NCI-H526 treated with DMSO at 0.1 percent for 48 hours (cell line): ENCODE measurements at regions not wholly inside any gene's neighbourhood (a gene's known extent, or its start where the extent isn't known, plus 50 kb on each side); places are given as distances from the start of the nearest gene placed in this dataset.

Experiments used
- DNase-seq: peaks from one replicate; lab custom pipeline; 2025; lab: John Stamatoyannopoulos, UW

DNA sequence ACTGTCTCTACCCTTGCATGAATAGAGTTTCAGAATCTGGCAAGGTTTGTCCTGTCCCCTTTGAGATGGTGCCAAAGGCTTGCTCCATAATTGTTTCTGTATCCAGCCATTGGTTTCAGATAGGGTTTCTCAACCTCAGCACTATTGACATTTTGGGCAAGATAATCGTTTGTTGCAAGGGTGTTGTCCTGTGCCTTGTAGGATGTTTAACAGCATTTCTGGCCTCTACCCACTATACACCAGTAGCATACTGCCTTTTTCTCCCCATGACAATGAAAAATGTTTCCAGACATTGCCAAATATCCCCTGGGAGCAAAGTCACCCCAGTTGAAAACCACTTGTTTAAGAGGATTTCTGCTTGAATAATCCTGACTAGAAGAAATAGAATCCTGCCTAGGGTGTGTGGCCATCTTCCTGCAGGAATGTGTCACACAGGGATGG lies 126.8 kb downstream of the CDC42EP3 start:
- DNase-seq = no peak

DNA sequence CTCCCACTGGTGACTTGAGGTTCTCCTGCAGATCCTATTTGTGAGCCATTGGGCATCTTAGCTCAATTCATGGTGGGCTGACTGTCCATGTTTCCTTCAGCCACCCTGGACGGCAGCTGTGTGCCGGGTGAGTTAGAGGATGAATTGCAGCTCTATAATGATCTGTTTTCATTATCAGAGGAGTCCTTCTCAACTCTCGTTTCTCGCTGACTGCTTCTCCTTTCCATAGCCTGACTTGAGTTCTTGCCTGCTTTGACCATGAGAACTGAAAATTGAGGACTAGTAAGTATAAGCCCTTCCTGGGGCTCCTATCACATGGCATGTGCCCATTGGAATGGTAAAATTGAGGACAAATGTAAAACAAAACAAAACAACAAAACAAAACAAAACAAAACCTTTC lies 121.8 kb downstream of the CDC42EP3 start:
- no peak for DNase-seq

DNA sequence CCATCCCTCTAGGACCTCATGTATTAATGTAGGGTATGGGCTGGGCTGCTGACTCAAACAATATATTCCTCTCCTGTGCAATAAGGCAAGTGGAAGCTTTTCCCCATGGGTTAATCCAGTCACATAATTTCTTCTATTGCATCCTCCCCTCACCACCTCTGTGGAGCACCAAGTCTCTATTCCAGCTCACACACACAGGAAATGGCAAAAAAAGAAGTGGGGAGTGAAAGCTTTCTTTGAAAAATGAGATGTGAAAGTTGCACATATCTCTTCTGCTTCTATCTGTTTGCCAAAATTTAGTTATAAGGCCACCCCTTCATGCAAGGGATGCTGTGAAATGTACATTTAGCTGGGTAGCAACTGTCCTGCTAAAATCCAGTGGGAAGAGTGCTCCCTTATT lies 121.3 kb downstream of the CDC42EP3 start:
- no peak for DNase-seq

DNA sequence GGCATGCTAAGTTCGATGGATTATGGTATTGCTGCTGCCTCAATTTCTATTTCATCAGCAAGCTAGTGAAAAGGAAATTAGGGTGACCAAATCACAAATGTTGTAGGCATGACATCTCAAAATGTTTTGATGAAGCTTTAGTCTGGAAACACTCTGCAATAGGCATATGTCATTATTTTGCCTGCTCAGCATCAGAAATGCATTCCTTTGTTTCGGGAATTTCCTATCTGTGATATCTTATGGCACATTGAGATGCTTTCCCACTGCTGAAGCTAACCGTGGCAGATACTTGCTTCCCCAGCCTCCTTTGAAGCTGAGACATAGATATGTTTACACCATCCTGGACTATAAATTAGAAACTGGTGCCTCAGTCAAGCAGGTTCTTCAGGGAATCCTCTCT lies 119.7 kb downstream of the CDC42EP3 start:
- DNase-seq = no peak

DNA sequence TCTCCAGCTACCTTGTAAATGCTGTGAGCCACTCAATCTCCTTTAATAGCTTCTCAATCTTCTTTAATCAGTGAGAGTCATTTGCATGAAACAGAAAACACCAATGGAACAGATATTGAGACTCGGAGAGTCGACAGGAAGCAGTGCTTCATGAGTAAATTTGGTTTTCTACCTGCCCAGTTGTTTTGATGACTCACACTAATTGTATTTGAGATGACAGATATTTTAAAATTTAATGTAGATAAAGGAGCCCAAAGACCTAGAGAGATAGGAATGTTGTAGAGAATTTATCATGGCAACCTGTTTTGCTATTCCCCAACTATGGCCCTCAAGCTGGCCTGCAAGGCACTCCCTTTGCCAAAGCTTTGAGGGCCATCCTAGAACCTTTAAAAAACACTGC lies 119.1 kb downstream of the CDC42EP3 start:
- no peak for DNase-seq

DNA sequence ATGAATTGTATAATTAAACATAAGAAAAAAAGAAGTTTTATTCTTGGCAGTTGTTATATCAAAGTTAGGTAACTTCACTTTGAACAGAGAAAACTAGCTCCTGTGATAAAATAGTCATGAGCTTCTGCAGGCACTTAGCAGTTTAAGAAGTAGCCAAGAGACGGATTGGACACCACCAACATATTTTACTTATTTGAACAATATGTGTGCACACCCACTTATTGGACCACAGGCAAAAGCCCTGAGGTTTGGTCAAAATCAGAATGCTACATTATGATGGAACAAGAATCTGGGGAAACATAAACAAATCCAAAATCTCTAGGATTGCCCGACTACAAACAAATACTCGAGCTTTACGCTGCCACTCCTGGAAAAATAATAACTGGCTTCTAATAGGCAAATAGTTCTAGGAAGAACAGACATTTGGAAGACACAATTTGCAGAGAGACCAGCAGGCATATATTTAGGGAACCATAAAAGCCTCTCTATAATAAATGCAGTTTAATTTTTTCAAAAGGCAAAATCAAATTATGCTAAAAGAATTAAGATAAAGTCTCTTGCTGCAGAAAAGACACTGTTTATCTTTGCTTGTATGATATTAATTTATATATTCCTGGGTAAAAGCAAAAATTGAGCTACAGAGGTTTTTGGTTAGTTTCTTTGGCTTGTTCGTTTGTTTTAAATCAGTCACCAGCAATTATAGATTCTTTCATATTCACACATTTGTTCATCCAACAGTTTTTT lies 117.9 kb downstream of the CDC42EP3 start:
- DNase-seq = no peak

DNA sequence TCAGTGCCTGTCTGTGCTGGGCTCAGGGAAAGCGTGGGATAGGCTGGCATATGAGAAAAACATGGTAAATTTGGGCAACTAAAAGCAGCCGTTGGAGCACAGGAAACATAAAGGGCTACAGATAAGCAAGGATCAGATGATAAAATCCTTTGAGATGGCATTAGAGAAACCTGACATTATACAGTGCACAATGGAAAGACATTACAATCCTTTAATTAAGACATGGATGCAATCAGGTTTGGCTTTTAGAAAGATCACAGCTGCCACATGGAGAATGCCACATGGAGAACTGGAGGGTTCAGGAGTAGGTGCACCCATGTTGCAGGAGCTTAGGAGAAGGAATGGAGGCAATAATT lies 117.3 kb downstream of the CDC42EP3 start:
- DNase-seq = no peak

DNA sequence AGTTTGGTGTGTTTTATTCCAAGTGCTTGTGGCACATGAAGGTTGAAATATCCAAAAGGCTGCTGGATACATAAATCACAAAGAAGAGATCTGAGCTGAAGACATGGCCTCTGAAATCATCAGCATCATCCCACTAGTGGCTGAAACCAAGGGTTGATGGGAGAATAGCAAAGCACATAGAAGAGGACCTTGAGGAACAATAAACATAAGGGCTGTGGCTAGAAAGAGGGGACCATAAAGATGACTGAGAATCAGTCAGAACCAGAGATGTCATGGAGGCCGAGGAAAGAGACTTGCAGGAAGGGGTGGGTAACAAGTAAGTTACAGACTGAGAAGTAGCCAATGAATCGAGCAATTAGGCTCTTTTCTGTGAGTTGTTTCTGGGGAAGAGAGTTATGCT lies 116.8 kb downstream of the CDC42EP3 start:
- DNase-seq = no peak

DNA sequence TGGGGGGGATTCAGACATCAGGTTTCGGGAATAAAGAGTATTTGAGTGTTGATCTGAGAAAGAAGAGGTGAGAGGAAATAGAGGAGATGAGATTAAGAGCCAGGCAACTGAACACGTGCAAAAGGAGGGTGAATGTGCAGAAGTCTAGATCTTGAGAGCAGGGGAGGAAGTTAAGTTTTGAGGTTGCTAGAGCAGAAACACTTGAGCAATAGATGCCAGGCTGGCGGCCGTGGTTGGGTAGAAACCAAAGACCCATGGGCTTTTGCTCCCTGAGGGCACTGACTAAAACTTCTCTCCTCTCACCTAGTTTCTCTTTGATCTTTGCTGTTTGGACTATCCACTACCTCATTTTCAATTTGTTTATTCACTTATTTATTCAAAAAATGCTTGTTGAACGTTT lies 116.0 kb downstream of the CDC42EP3 start:
- no peak for DNase-seq

DNA sequence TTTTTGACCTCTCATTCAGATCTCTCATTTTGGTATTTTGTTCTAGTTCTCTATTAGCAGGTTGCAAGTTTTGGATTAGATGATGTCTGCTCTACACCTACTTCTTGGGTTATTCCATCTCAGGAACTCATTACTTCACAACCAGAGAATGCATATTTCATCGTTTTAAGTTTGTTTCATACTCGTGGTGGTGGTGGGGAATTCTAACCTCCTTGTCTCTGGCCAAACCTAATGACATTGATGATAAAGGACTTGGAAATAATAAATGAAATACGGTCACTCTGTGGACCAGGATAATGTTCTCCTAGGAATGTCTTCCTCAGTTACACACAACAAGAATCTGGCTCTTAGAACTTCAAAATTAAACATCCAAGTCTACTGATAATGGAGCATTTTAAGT lies 115.2 kb downstream of the CDC42EP3 start:
- no peak for DNase-seq

DNA sequence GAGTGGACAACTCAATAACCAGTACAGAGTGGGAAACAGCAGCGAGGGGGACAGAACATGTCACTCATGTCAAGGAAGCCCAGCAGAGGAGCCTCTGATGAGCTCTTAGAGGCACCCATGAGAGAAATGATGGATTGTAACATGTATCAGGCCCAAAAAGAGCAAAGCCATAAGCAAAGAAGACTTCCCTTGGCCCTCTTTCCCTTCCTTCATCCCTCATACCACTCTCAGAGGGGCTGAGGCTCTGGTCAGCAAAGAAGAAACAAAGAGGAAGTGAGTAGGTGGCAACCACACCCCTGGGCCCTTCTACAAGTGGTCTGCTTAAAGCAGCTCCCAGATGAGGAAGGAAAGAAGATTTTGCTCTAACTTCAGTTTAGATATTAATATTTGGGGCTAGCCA lies 112.8 kb downstream of the CDC42EP3 start:
- DNase-seq = no peak

DNA sequence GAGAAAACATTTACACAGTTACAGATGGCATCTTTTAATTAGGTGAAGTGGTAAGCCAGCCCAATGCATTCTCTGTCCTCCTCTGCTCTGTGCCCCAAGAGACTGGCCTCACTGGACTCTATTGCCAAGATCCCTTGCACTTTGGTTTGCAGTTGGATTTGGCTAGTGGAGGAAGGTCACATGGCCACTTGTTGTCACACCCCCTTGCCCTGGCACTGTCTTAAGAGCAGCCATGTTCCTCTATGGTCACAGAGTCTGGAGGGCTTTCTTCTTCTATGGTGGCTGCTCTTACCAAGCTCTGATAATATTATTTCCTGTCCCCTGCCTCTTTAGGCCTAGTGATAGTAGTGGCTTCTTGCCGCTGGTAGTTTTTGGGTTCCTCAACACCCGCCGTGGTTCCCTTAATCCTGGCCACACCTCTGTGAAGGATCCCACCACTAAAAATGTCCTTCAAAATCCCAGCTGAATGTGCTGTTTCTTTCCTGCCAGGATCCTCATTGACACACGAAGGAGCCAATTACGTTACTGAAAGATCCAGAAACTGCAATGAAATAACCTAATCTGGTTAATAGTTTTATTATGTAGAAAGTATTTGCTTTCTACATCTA lies 111.1 kb downstream of the CDC42EP3 start:
- no peak for DNase-seq

DNA sequence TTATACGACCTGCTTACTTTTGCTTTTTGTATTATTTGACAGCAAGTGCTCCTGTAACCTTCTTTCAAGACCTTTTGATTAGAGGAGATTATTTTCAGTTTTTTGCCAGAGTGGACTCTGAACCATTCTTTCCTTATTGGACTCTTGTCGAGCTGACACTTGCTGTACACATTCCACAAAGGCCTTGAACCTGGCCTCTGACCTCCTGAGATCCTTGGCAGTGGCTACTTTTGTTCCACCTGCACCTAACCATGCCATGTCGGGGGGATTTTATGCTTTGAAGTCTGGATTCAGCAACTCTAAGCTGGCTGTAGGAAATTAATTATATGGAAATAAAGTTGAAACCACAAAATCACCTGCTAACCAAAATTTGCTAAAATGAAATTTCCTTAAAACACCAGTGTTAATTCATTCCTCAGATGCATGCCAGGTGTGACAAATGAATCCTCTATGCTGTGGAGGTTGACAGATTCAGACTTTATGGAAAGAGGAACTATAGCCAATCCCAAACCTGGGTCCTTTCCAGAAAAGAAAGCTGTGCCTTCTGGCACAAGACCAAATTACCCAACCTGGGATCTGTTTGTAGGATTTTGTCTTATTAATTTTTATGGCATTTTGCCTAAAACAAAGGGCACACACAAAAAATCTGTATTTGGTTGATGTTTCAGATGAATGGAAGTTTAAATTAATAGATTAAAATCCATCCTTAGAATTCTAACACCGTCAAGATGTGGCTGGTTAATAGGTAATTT lies 110.4 kb downstream of the CDC42EP3 start:
- no peak for DNase-seq

DNA sequence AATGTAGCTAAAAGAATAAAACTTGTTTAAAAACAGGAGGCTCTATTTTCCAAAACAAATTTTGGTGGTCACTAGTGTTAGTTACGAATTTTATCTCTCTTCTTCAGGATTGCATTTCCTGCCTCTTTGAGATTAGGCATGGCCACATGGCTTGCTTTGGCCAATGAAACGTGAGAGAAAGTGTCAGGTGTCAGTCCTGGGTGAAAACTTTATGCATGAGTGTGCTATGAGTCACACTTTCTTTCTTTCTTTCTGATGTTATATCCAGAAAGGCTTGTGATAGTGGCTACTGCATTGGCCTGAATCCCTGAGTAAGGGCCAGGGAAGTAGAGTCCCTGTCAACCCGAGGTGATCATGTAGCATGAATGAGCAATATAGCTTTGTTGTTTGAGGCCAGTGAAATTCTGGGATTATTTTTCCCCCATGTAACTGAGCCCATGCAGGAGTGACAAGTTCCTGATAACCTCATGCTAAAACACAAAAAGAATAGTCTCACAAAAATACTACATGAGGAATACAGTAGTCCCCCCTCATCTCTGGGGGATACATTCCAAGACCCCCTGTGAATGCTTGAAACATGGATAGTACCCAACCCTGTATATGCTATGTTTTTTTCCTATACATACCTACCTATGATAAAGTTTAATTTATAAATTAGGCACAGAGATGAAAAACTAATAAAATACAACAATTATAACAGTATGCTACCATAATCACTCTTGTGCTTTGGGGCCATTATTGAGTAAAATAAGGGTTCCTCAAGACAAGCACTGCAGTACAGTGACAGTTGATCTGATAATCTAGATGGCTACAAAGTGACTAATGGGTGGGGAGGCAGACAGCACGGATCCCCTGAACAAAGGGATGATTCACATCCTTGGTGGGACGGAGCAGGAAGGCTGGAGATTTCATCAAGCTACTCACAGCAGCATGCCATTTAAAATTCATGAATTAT lies 109.5 kb downstream of the CDC42EP3 start:
- no peak for DNase-seq

DNA sequence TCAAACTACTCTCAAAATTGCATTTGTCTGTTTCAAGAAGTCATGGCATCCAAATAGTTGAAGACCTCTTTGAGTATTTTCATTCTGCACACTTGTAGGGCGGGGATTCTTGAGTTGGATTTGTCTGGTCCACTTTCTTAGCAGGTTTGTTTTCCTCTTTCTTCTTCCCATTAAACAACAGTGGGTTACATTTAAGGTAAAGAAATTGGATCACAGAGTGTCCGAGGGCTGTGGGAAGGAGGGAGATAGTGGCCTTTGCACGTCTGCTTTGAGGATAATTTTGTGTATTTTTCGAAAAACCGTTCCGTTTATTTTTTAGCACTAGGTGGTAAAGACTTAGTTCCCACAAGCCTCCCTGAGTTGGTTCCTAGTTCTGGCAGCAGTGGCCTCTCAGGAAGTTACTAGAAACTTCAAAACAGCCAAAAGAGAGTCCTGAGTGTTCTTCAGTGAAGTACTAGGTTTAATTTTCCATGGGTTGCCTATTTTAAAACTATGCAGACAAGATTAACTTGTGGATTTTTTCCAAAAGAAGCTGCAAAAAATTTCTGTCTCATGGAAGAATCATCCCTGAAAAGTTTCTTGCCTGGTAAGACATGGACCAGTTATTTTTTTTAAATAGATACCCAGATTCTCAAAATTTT lies 107.9 kb downstream of the CDC42EP3 start:
- DNase-seq = no peak

DNA sequence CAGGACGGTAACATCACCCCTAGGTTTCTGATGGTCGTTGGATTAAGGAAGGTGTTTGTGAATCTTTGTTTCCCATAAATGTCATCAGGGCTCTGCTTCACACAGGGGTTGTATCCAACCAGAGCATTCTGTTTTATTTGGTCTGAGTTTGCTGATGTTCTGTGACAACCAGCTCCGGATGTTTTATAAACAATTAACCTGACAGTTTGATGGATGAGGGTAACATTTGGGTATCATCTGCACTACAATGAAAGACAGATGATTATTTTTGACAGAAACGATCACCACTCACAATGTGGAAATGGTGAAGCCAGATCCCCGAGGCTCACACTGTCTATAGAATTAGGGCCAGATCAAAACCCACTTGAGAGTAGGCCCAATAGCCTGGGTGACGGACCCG lies 107.1 kb downstream of the CDC42EP3 start:
- no peak for DNase-seq

DNA sequence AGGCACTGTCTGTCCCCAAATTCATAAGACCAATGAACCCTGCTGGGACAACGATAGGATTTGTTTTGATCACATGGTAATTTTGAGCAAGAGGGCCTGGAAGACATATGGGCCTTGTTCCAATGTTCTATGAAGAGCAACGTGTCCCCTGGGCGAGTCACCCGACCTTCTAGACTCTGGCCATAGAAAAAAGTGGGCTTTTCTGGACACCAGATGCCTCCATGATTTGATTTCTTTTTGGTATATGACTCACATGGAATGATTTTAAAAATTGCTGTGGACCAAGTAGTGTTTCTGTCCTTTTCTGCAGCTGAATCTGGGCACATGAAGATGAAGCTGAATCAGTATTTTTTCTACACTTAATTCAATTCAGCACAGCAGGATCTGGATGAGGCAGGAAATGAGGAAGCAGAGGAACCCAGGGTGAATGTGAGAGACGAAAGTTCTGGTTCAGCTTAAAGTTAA lies 104.9 kb downstream of the CDC42EP3 start:
- no peak for DNase-seq

DNA sequence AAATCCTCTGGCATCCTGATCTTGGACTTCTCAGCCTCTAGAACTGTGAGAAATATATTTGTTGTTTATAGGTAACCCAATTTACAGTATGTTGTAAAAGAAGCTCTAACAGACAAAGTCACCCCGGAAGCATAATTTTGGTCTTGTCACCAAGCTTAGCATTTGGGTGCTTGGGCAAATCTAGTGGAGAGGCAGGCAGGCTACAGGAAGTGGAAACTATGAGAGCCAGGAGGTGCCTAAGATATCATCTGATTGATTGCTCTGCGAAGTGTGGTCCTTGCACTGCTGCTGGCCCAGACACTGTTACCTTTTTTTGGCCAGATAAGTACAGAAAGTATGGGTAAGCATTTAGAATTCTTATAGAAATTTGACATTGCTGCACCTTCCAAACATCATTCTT lies 102.9 kb downstream of the CDC42EP3 start:
- DNase-seq = no peak

DNA sequence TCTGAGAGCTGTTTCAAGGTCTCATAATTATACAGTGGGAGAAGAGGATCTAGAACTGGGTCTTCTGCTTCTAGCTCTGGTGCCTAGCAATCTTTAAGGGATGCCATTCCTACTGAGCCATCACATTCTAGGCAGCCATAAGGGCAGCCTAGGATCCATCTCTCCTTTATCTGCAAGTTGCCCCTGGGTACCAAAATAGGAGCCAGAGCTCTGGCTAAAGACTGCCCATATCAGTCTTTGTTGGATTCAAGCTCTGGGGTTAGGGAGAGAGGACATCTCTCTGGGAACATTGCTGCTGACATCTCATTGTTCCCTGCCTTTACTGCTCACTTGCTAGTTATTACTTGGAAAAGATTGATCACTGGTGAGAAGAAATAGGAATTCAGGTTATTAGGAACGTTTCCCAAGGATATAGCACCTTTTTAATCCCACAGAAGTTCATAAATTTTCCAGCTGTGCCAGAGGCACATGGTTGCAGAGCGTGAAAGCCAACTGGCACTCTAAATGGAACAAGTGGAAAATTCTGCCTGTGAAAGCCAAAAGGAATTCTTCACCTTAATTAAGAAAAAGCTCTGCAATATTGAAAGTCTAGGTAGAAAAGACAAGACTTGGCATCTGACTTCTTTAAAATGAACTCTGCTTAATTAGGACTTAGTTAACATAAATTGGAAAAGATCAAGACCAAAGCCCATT lies 102.2 kb downstream of the CDC42EP3 start:
- no peak for DNase-seq

DNA sequence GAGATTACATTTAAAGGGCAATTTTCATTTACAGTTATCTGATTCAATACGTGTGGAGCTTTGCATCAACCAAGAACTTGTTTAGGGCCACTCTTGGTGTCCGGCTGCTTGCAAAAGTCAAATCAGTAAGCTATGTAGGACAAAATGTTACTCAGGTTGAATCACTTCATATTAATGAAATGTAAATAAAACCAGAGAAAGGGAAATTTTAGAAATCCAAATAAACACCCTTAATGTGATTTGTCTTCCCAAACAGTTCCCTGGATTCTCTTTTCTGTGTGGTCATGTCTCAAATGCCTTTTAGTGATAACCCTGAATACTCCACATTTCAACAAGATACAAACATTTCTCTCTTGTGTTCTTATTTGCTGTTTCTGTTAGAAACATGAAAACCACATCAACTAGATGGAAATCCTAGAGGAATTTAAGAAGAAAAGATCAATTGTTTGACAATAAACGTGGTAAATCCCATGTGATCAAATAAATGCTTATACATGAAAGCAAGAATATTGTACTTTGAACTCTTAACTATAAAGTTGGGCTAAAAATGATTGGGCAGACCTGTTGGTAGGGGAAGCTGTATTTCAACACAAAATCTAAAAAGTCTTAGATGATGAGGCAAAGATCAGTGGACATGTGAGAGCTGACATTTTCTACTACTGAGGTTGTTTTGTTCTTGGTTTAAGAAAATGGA lies 101.3 kb downstream of the CDC42EP3 start:
- no peak for DNase-seq
